Stromal cell of bone marrow (primary cell): ENCODE measurements at regions not wholly inside any gene's neighbourhood (a gene's known extent, or its start where the extent isn't known, plus 50 kb on each side); places are given as distances from the start of the nearest gene placed in this dataset.

Experiments
- DNase-seq: peaks from one replicate; pipeline ENCODE4 v3.0.0-alpha.2; 2012; ENCODE audit warnings: low read depth

GRCh38 chr4:166363198-166363597 lies 490.2 kb downstream of the TLL1 start:
- no peak for DNase-seq

- no peak for DNase-seq
Measured at GRCh38 chr4:166366012-166366411, 493.0 kb downstream of the TLL1 start.

GRCh38 chr4:166377578-166377977 lies 504.5 kb downstream of the TLL1 start:
- no peak for DNase-seq

GRCh38 chr4:166386491-166387360 lies 513.7 kb downstream of the TLL1 start:
- no peak for DNase-seq

GRCh38 chr4:166391501-166391900 lies 518.5 kb downstream of the TLL1 start:
- no peak for DNase-seq

- DNase-seq, result no peak
Measured at GRCh38 chr4:166399021-166399420, 526.0 kb downstream of the TLL1 start.

- DNase-seq, result no peak
Measured at GRCh38 chr4:166400270-166400894, 527.3 kb downstream of the TLL1 start.

- no peak for DNase-seq
Measured at GRCh38 chr4:166413356-166413755, 540.3 kb downstream of the TLL1 start.

GRCh38 chr4:166414431-166414830 lies 541.4 kb downstream of the TLL1 start:
- DNase-seq, result no peak

- DNase-seq, result no peak
Measured at GRCh38 chr4:166415749-166416148, 542.7 kb downstream of the TLL1 start.

GRCh38 chr4:166421556-166422156 lies 548.6 kb downstream of the TLL1 start:
- peak; percentile 86 for DNase-seq

GRCh38 chr4:166422475-166422874 lies 549.4 kb downstream of the TLL1 start:
- DNase-seq, result peak; percentile 88

GRCh38 chr4:166426300-166426863 lies 553.3 kb downstream of the TLL1 start:
- DNase-seq, result no peak

GRCh38 chr4:166432125-166432524 lies 559.1 kb downstream of the TLL1 start:
- DNase-seq, result no peak

- peak; percentile 15 for DNase-seq
Measured at GRCh38 chr4:166432842-166433241, 559.8 kb downstream of the TLL1 start.

- peak; percentile 25 for DNase-seq
Measured at GRCh38 chr4:166435449-166435848, 562.4 kb downstream of the TLL1 start.

- DNase-seq, result peak; percentile 36
Measured at GRCh38 chr4:166458756-166459155, 585.7 kb downstream of the TLL1 start.

GRCh38 chr4:166459621-166460020 lies 586.6 kb downstream of the TLL1 start:
- no peak for DNase-seq

GRCh38 chr4:166460769-166461550 lies 587.9 kb downstream of the TLL1 start:
- DNase-seq, result peak; percentile 25

- no peak for DNase-seq
Measured at GRCh38 chr4:166481055-166481454, 608.0 kb downstream of the TLL1 start.

GRCh38 chr4:166481739-166482138 lies 608.7 kb downstream of the TLL1 start:
- no peak for DNase-seq

GRCh38 chr4:166482758-166483157 lies 609.7 kb downstream of the TLL1 start:
- DNase-seq, result no peak
